AG04449 (cell line): ENCODE measurements at regions not wholly inside any gene's neighbourhood (a gene's known extent, or its start where the extent isn't known, plus 50 kb on each side); places are given as distances from the start of the nearest gene placed in this dataset.

Experiments
- CTCF ChIA-PET: fragments of 350-600 bp; formaldehyde crosslinking; extraction: SDS; loops from one replicate; lab custom pipeline; 2021; ENCODE audit warnings: antibody characterized with exemption; lab: Yijun Ruan, JAX
- POLR2A ChIA-PET: fragments of 400-600, 350-600 bp; formaldehyde crosslinking; extraction: SDS; loops from one replicate; lab custom pipeline; 2020; ENCODE audit warnings: antibody characterized with exemption, inconsistent platforms; lab: Yijun Ruan, JAX
- DNase-seq: peaks from one replicate; pipeline ENCODE4 v3.0.0-alpha.2; 2010; ENCODE audit warnings: low read depth, low spot score
- H3K4me3 ChIP-seq: 2 replicates; pipeline ENCODE4 v1.5.1; 2011; ENCODE audit warnings: low read depth, mild to moderate bottlenecking, control low read depth, low read length
- CTCF ChIP-seq: IDR thresholded peaks from one replicate; pipeline ENCODE4 v1.5.1; 2011; ENCODE audit warnings: mild to moderate bottlenecking, moderate library complexity, low read length, control low read depth, inconsistent platforms; ENCODE audit not compliant: insufficient read depth; ENCODE audit errors: missing control alignments

GRCh38 chr1:9482816-9483572 lies 56.3 kb upstream of the SLC25A33 start:
- no peak overlapping the region for H3K4me3 ChIP-seq
- no peak for DNase-seq
- CTCF ChIA-PET = interaction anchor here (1.2 to 5.3 kb wide), 7 partner anchors 8 to 372 kb away, joined by 4 to 50 read pairs (median 11); no protein-coding TSS in a partner anchor
- TF ChIP-seq CTCF = no peak
- POLR2A ChIA-PET = no interaction called here

GRCh38 chr1:9486466-9487140 lies 52.7 kb upstream of the SLC25A33 start:
- no peak for TF ChIP-seq CTCF
- ChIA-PET POLR2A (no interaction called here), CTCF (interaction anchor here (1.4 to 10.8 kb wide), 3 partner anchors 9 to 220 kb away, joined by 5 to 222 read pairs (median 195); partner anchors contain the start of gene SPSB1)
- no peak overlapping the region for H3K4me3 ChIP-seq
- no peak for DNase-seq
